HepG2 (cell line): ENCODE measurements at regions not wholly inside any gene's neighbourhood (a gene's known extent, or its start where the extent isn't known, plus 50 kb on each side); places are given as distances from the start of the nearest gene placed in this dataset.

Experiments
- HNF4A ChIP-seq: sonication (generic); formaldehyde crosslinking; IDR thresholded peaks from 2 replicates; pipeline ENCODE4 v1.4.0; 2020; ENCODE audit warnings: missing genetic modification reagents
- SP1 ChIP-seq, 2 experiments: fragments of 450-650 bp in 1 of 2; sonication (generic) in 1 of 2; formaldehyde crosslinking in 1 of 2; IDR thresholded peaks; 2 replicates each; pipeline versions ENCODE4 v1.4.0 to v1.6.1; 2016 to 2020; ENCODE audit warnings: missing genetic modification reagents in 1 of 2
- TF ChIP-seq, protein P1 (sequence below): sonication (generic); formaldehyde crosslinking; IDR thresholded peaks from 2 replicates; pipeline ENCODE4 v1.5.0; 2020; ENCODE audit warnings: mild to moderate bottlenecking, missing genetic modification reagents, moderate library complexity

DNA sequence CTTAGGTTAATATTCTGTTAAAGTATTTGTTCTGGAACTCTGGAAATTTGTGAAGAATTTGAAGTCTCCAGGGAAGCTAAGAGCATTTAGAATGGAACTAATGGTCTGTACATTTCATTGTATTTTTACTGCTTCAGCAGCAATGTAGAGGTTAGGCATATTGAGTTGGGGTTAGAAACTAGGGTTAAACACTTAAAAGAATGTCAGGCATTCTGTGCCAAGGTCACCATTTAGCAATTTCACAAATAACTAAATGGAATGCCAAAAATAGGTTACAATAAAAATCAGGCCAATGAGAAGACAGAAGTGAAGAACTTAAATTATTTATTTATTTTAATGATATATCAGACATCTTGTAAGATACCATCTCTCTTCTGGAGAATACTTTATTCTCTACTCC lies 210.8 kb downstream of the C12orf50 start:
- TF ChIP-seq, protein P1, sequence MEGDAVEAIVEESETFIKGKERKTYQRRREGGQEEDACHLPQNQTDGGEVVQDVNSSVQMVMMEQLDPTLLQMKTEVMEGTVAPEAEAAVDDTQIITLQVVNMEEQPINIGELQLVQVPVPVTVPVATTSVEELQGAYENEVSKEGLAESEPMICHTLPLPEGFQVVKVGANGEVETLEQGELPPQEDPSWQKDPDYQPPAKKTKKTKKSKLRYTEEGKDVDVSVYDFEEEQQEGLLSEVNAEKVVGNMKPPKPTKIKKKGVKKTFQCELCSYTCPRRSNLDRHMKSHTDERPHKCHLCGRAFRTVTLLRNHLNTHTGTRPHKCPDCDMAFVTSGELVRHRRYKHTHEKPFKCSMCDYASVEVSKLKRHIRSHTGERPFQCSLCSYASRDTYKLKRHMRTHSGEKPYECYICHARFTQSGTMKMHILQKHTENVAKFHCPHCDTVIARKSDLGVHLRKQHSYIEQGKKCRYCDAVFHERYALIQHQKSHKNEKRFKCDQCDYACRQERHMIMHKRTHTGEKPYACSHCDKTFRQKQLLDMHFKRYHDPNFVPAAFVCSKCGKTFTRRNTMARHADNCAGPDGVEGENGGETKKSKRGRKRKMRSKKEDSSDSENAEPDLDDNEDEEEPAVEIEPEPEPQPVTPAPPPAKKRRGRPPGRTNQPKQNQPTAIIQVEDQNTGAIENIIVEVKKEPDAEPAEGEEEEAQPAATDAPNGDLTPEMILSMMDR (CRISPR knock-in tag), result no peak
- TF ChIP-seq SP1 (IDR thresholded peaks at IDR 0.05), result no peak
- TF ChIP-seq SP1 (CRISPR knock-in tag; IDR thresholded peaks at IDR 0.05), result no peak
- TF ChIP-seq HNF4A (CRISPR knock-in tag), result no peak
